T-cell (primary cell): ENCODE measurements at regions not wholly inside any gene's neighbourhood (a gene's known extent, or its start where the extent isn't known, plus 50 kb on each side); places are given as distances from the start of the nearest gene placed in this dataset.

Experiments used
- ATAC-seq, 4 experiments: fragments of 200-7000 bp in 3 of 4; fragments of 150-1000 bp in 1 of 4; cut with Tn5 transposase; replicated peaks in 1 of 4; 1 replicate in 3 of 4; 2 replicates in 1 of 4; pipeline ENCODE4 v1.10.0; 2021; ENCODE audit warnings: moderate library complexity in 3 of 4, mild to moderate bottlenecking in 2 of 4, moderate number of reproducible peaks in 1 of 4
- CTCF ChIA-PET, 2 donors: fragments of 300-600 bp; sonication (Branson Sonifier 250); formaldehyde crosslinking; loops; one replicate each; lab custom pipeline; 2022; ENCODE audit warnings: antibody characterized with exemption in 2 of 2; lab: Charles Lee
- POLR2A ChIA-PET, 2 donors: fragments of 300-600 bp; sonication (Branson Sonifier 250); formaldehyde crosslinking; loops; one replicate each; lab custom pipeline; 2022; ENCODE audit warnings: antibody characterized with exemption in 2 of 2; lab: Charles Lee
- DNase-seq, 35 experiments: peaks; one replicate each; pipeline versions ENCODE4 v3.0.0 to v3.0.0-alpha.2; 2013 to 2023
- H3K27ac ChIP-seq: one replicate; pipeline ENCODE4 v1.5.1; 2013; ENCODE audit warnings: low read length
- H3K27me3 ChIP-seq, 2 experiments: replicated peaks in 1 of 2; 1 replicate in 1 of 2; 2 replicates in 1 of 2; pipeline versions ENCODE4 v1.6.1 to v1.7.0; 2013; ENCODE audit warnings: low read length in 1 of 2, mixed read lengths in 1 of 2; ENCODE audit not compliant: control insufficient read depth in 2 of 2, insufficient read depth in 2 of 2; ENCODE audit errors: extremely low read depth in 1 of 2
- H3K36me3 ChIP-seq, 2 donors: 1 replicate in 1 of 2; 2 replicates in 1 of 2; pipeline versions ENCODE4 v1.6.1 to v1.7.0; 2013; ENCODE audit warnings: low read length in 1 of 2; ENCODE audit not compliant: control insufficient read depth in 2 of 2, insufficient read depth in 1 of 2; ENCODE audit errors: extremely low read depth in 1 of 2
- H3K4me1 ChIP-seq, 2 experiments: 1 replicate in 1 of 2; 2 replicates in 1 of 2; pipeline versions ENCODE4 v1.6.1 to v1.7.0; 2013; ENCODE audit warnings: low read length in 2 of 2, mixed read lengths in 1 of 2; ENCODE audit not compliant: insufficient read depth in 2 of 2, control insufficient read depth in 1 of 2; ENCODE audit errors: extremely low read depth in 1 of 2
- H3K4me3 ChIP-seq, 2 donors: 1 replicate in 1 of 2; 2 replicates in 1 of 2; pipeline versions ENCODE4 v1.5.1 to v1.7.0; 2013; ENCODE audit warnings: mild to moderate bottlenecking in 2 of 2, low read length in 1 of 2, moderate library complexity in 1 of 2; ENCODE audit not compliant: control insufficient read depth in 1 of 2; ENCODE audit errors: extremely low read depth in 1 of 2
- H3K9me3 ChIP-seq: 2 replicates; pipeline ENCODE4 v1.7.0; 2013
- H3K27ac Mint-ChIP-seq, 2 donors: one replicate each; pipeline ENCODE4 v1.8.0; 2020 to 2021; ENCODE audit warnings: mild to moderate bottlenecking in 2 of 2, mixed read lengths in 2 of 2
- H3K27me3 Mint-ChIP-seq, 2 donors: one replicate each; pipeline ENCODE4 v1.8.0; 2021 to 2022; ENCODE audit warnings: mixed read lengths in 2 of 2
- H3K36me3 Mint-ChIP-seq: one replicate; pipeline ENCODE4 v1.8.0; 2021; ENCODE audit warnings: mixed read lengths
- H3K4me1 Mint-ChIP-seq, 3 donors: one replicate each; pipeline ENCODE4 v1.8.0; 2020 to 2022; ENCODE audit warnings: mixed read lengths in 3 of 3, mild to moderate bottlenecking in 1 of 3
- H3K4me3 Mint-ChIP-seq, 3 donors: one replicate each; pipeline ENCODE4 v1.8.0; 2020 to 2022; ENCODE audit warnings: mild to moderate bottlenecking in 3 of 3, mixed read lengths in 3 of 3, moderate library complexity in 3 of 3
- H3K9me3 Mint-ChIP-seq, 3 donors: one replicate each; pipeline ENCODE4 v1.8.0; 2020 to 2022; ENCODE audit warnings: mixed read lengths in 3 of 3
- WGBS: methylation state at CpG from one replicate; pipeline ENCODE4 v1.1.5; 2013; ENCODE audit warnings: missing lambda C conversion rate; ENCODE audit not compliant: insufficient coverage; 5-methylcytosine and 5-hydroxymethylcytosine counted together

DNA sequence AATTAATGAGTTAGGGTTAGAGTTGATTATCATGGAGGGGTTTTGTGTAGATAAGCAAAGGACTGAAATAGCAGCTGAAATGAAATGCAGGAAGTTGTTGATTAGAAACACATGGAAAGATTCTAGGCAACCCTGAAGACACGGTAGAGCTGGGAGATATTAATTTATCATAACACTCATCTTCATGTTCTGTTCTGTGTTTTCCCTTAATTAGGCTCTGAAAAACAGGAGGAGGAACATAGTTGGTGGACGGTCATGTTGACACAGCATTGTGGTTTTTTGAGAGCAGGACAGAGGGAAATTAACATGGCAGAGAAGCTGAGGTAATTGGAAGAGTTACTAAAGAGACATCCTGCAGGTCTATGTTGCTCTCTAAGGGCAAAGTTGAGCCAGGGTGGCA, 138.8 kb upstream of the UBASH3B start:
- ChIA-PET POLR2A (no interaction called here), CTCF (no interaction called here)
- no peak overlapping the region for H3K4me3 Mint-ChIP-seq
- H3K36me3 Mint-ChIP-seq = no peaks in the 10 kb centered on the region
- H3K9me3 Mint-ChIP-seq = no peaks in the 10 kb centered on the region
- H3K27ac ChIP-seq = no peak overlapping the region
- WGBS = 75% methylated on average over 1 of the region's 2 CpGs
- H3K36me3 ChIP-seq = no peaks in the 10 kb centered on the region
- H3K27me3 ChIP-seq = peaks cover 0 to 2% of the 10 kb centered on the region in 2 experiments
- no peaks in the 10 kb centered on the region for H3K4me1 Mint-ChIP-seq
- H3K4me3 ChIP-seq = no peak overlapping the region
- H3K9me3 ChIP-seq = no peaks in the 10 kb centered on the region
- DNase-seq = no peak
- H3K27me3 Mint-ChIP-seq = peaks cover 6 to 14% of the 10 kb centered on the region in 2 donors
- no peaks in the 10 kb centered on the region for H3K4me1 ChIP-seq
- H3K27ac Mint-ChIP-seq = no peak overlapping the region
- no peak for ATAC-seq

DNA sequence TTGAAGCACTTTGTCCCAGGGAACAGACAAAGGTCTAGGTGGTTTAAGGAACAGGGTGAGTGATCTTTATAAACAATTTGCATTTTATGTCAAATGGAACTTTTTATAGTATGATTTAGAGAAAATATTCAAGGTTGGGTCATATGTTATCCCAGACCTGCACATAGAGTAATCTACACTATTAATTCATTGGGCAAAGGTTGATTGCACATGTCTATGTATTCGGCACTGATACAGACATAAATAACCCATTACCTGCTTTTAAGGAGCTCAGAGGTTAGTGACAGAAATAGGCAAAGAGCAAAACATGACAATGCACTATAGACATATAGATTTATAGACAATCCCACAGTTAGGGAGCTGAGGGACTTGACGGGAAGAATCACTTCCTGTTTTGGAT, 141.5 kb upstream of the UBASH3B start:
- WGBS = no CpG with 5 or more reads among the region's 2 CpGs
- Mint-ChIP-seq H3K4me1 (no peaks in the 10 kb centered on the region), H3K36me3 (no peaks in the 10 kb centered on the region)

DNA sequence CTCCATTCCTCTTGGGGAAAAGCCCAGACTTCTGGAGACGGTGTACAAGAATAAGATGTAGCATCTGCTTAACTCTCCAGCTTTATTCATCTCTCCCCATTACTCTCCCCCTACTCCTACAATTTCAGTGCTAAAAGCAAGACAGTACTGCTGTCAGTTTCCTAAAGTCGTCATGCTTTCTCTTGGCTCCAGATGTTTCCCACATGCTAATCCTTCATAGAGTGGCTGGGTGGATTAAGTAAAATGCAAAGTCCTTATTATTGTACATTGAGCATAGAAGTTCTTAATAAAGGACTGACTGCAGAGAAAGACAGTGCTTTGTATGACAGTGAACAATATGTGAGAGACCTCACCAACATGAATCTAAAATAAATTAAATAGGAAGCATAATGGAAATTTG, 142.2 kb upstream of the UBASH3B start:
- Histone ChIP-seq H3K4me1 (no peaks in the 10 kb centered on the region), H3K4me3 (no peak overlapping the region), H3K36me3 (no peaks in the 10 kb centered on the region), H3K27ac (no peak overlapping the region), H3K27me3 (peaks cover 0 to 4% of the 10 kb centered on the region in 2 experiments), H3K9me3 (no peaks in the 10 kb centered on the region)
- H3K27me3 Mint-ChIP-seq = peaks cover 0 to 6% of the 10 kb centered on the region in 2 donors
- ChIA-PET CTCF (interaction anchor here in 1 of 2 donors (0.6 kb wide), 1 partner anchor 192 kb away, joined by 6 read pairs; no protein-coding TSS in a partner anchor), POLR2A (no interaction called here)
- no peaks in the 10 kb centered on the region for H3K36me3 Mint-ChIP-seq
- H3K4me3 Mint-ChIP-seq = no peak overlapping the region
- no peaks in the 10 kb centered on the region for H3K9me3 Mint-ChIP-seq
- no peak overlapping the region for H3K27ac Mint-ChIP-seq
- DNase-seq = no peak
- ATAC-seq = no peak
- H3K4me1 Mint-ChIP-seq = no peaks in the 10 kb centered on the region
- 100% methylated on average over 1 of the region's 2 CpGs for WGBS

More for the DNA sequence above, 141.5 kb upstream of the UBASH3B start:
- DNase-seq (no peak), ATAC-seq (no peak)
- peaks cover 0 to 12% of the 10 kb centered on the region in 2 donors for H3K27me3 Mint-ChIP-seq
- Histone ChIP-seq H3K9me3 (no peaks in the 10 kb centered on the region), H3K27ac (no peak overlapping the region), H3K27me3 (peaks cover 0 to 4% of the 10 kb centered on the region in 2 experiments), H3K4me3 (no peak overlapping the region), H3K4me1 (no peaks in the 10 kb centered on the region), H3K36me3 (no peaks in the 10 kb centered on the region)
- no peak overlapping the region for H3K4me3 Mint-ChIP-seq
- CTCF ChIA-PET = no interaction called here
- H3K27ac Mint-ChIP-seq = no peak overlapping the region
- no peaks in the 10 kb centered on the region for H3K9me3 Mint-ChIP-seq
- POLR2A ChIA-PET = interaction anchor here in 1 of 2 donors (0.6 kb wide), 1 partner anchor 10 kb away, joined by 4 read pairs; no protein-coding TSS in a partner anchor

DNA sequence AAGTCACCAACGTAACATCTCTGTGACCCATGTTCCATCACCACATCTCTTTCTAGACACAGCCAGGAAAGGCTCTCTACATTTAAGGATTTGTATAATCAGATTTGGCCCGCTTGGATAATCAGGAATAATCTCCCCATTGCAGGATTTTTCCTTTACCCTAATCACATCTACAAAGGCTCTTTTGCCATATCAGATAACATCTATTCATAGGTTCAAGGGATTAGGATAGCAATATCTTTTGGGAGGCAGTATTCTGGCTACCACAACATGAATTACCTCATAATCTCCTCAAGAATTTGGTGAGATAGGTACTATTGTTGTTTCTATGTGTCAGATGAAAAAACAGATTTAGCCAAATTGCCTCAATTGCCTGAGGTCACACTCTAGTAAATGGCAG, 142.8 kb upstream of the UBASH3B start:
- no peak overlapping the region for H3K4me3 ChIP-seq
- H3K27me3 ChIP-seq = peaks cover 0 to 4% of the 10 kb centered on the region in 2 experiments
- Mint-ChIP-seq H3K4me1 (no peaks in the 10 kb centered on the region), H3K4me3 (no peak overlapping the region), H3K27me3 (peaks cover under 1 to 4% of the 10 kb centered on the region in 2 donors), H3K9me3 (no peaks in the 10 kb centered on the region), H3K27ac (no peak overlapping the region), H3K36me3 (no peaks in the 10 kb centered on the region)
- no peak overlapping the region for H3K27ac ChIP-seq
- H3K4me1 ChIP-seq = no peaks in the 10 kb centered on the region
- ChIA-PET POLR2A (no interaction called here), CTCF (interaction anchor here in 1 of 2 donors (0.6 kb wide), 1 partner anchor 192 kb away, joined by 6 read pairs; no protein-coding TSS in a partner anchor)
- no peaks in the 10 kb centered on the region for H3K9me3 ChIP-seq
- WGBS = no CpG with 5 or more reads among the region's 2 CpGs
- no peaks in the 10 kb centered on the region for H3K36me3 ChIP-seq
- no peak for ATAC-seq
- no peak for DNase-seq

GRCh38 chr11:122509899-122510298, 145.6 kb upstream of the UBASH3B start:
- H3K27ac Mint-ChIP-seq = no peak overlapping the region
- 91% methylated on average over 13 of the region's 15 CpGs for WGBS
- peaks cover 0 to 13% of the 10 kb centered on the region in 2 experiments for H3K27me3 ChIP-seq
- no peak overlapping the region for H3K27ac ChIP-seq
- ChIA-PET CTCF (interaction anchor here in 1 of 2 donors (0.7 kb wide), 1 partner anchor 82 kb away, joined by 3 read pairs; no protein-coding TSS in a partner anchor), POLR2A (interaction anchor here in 1 of 2 donors (0.6 kb wide), 1 partner anchor 21 kb away, joined by 3 read pairs; no protein-coding TSS in a partner anchor)
- H3K4me1 Mint-ChIP-seq = peaks cover 0 to 2% (median 0%) of the 10 kb centered on the region in 3 donors
- ATAC-seq = no peak
- no peaks in the 10 kb centered on the region for H3K4me1 ChIP-seq
- H3K9me3 ChIP-seq = no peaks in the 10 kb centered on the region
- DNase-seq = no peak
- H3K4me3 ChIP-seq = no peak overlapping the region
- peaks cover 21 to 28% of the 10 kb centered on the region in 2 donors for H3K27me3 Mint-ChIP-seq
- no peak overlapping the region for H3K4me3 Mint-ChIP-seq
- no peaks in the 10 kb centered on the region for H3K36me3 ChIP-seq
- no peaks in the 10 kb centered on the region for H3K9me3 Mint-ChIP-seq
- H3K36me3 Mint-ChIP-seq = no peaks in the 10 kb centered on the region

GRCh38 chr11:122509091-122509490, 146.4 kb upstream of the UBASH3B start:
- H3K27me3 Mint-ChIP-seq = peaks cover 26 to 37% of the 10 kb centered on the region in 2 donors
- H3K4me1 ChIP-seq = no peaks in the 10 kb centered on the region
- no peaks in the 10 kb centered on the region for H3K36me3 Mint-ChIP-seq
- POLR2A ChIA-PET = no interaction called here
- H3K4me1 Mint-ChIP-seq = peaks cover 0 to 2% (median 0%) of the 10 kb centered on the region in 3 donors
- H3K27me3 ChIP-seq = peaks cover 0 to 13% of the 10 kb centered on the region in 2 experiments
- CTCF ChIA-PET = no interaction called here
- no peak overlapping the region for H3K4me3 ChIP-seq
- H3K4me3 Mint-ChIP-seq = no peak overlapping the region
- no peak overlapping the region for H3K27ac ChIP-seq
- DNase-seq (no peak), ATAC-seq (no peak)
- H3K9me3 ChIP-seq = no peaks in the 10 kb centered on the region
- WGBS = 100% methylated on average over 1 of the region's 4 CpGs
- no peak overlapping the region for H3K27ac Mint-ChIP-seq
- no peaks in the 10 kb centered on the region for H3K9me3 Mint-ChIP-seq
- no peaks in the 10 kb centered on the region for H3K36me3 ChIP-seq
